Gastrocnemius medialis (tissue), 4 donors: ENCODE measurements at regions not wholly inside any gene's neighbourhood (a gene's known extent, or its start where the extent isn't known, plus 50 kb on each side); places are given as distances from the start of the nearest gene placed in this dataset.

Source experiments
- POLR2A ChIP-seq, 2 donors: fragments of 450-650 bp; IDR thresholded peaks; one replicate each; pipeline ENCODE4 v1.6.1; 2017; ENCODE audit warnings: antibody characterized with exemption in 2 of 2, mild to moderate bottlenecking in 2 of 2, moderate library complexity in 2 of 2
- TF ChIP-seq, protein P1 (sequence below), 5 experiments: fragments of 450-650 bp in 3 of 5; fragments of 200-600 bp in 2 of 5; sonication (generic) in 2 of 5; IDR thresholded peaks in 4 of 5; conservative IDR thresholded peaks in 1 of 5; 1 replicate in 4 of 5; 2 replicates in 1 of 5; pipeline ENCODE4 v1.5.1; 2016 to 2019; ENCODE audit warnings: antibody characterized with exemption in 5 of 5, mild to moderate bottlenecking in 3 of 5, moderate library complexity in 3 of 5

GRCh38 chrX:7412840-7413239, 264.9 kb upstream of the PUDP start:
- no peak for TF ChIP-seq POLR2A (IDR thresholded peaks at IDR 0.05)
- TF ChIP-seq, protein P1, sequence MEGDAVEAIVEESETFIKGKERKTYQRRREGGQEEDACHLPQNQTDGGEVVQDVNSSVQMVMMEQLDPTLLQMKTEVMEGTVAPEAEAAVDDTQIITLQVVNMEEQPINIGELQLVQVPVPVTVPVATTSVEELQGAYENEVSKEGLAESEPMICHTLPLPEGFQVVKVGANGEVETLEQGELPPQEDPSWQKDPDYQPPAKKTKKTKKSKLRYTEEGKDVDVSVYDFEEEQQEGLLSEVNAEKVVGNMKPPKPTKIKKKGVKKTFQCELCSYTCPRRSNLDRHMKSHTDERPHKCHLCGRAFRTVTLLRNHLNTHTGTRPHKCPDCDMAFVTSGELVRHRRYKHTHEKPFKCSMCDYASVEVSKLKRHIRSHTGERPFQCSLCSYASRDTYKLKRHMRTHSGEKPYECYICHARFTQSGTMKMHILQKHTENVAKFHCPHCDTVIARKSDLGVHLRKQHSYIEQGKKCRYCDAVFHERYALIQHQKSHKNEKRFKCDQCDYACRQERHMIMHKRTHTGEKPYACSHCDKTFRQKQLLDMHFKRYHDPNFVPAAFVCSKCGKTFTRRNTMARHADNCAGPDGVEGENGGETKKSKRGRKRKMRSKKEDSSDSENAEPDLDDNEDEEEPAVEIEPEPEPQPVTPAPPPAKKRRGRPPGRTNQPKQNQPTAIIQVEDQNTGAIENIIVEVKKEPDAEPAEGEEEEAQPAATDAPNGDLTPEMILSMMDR (IDR thresholded peaks at IDR 0.05 in 4 of 5, conservative IDR thresholded peaks at IDR 0.05 in 1 of 5), result no peak
